BJ (cell line): ENCODE measurements at regions not wholly inside any gene's neighbourhood (a gene's known extent, or its start where the extent isn't known, plus 50 kb on each side); places are given as distances from the start of the nearest gene placed in this dataset.

Experiments
- CTCF ChIA-PET: fragments of 350-600 bp; formaldehyde crosslinking; extraction: SDS; loops from one replicate; lab custom pipeline; 2021; ENCODE audit warnings: antibody characterized with exemption, inconsistent platforms; lab: Yijun Ruan, JAX
- POLR2A ChIA-PET: fragments of 300-600 bp; sonication (Branson Sonifier 250); formaldehyde crosslinking; extraction: SDS; loops from one replicate; lab custom pipeline; 2021; ENCODE audit warnings: antibody characterized with exemption; lab: Charles Lee
- DNase-seq: peaks from one replicate; pipeline ENCODE4 v3.0.0-alpha.2; 2011; ENCODE audit warnings: low read depth
- H3K27me3 ChIP-seq: 2 replicates; pipeline ENCODE4 v1.6.0; 2011; ENCODE audit warnings: low read length; ENCODE audit not compliant: control insufficient read depth, insufficient read depth
- H3K36me3 ChIP-seq: 2 replicates; pipeline ENCODE4 v1.5.1; 2011; ENCODE audit warnings: low read length; ENCODE audit not compliant: control insufficient read depth, insufficient read depth
- H3K4me3 ChIP-seq: 2 replicates; pipeline ENCODE4 v1.5.1; 2011; ENCODE audit warnings: low read depth, mild to moderate bottlenecking, control low read depth, low read length
- TF ChIP-seq, protein P1 (sequence below): IDR thresholded peaks from 2 replicates; pipeline ENCODE4 v1.5.1; 2011; ENCODE audit warnings: low read depth, mild to moderate bottlenecking, control low read depth, inconsistent platforms, low read length, moderate library complexity; ENCODE audit not compliant: insufficient read depth

- Histone ChIP-seq H3K4me3 (no peak overlapping the region), H3K36me3 (no peaks in the 10 kb centered on the region), H3K27me3 (no peaks in the 10 kb centered on the region)
- ChIA-PET POLR2A (no interaction called here), CTCF (no interaction called here)
- TF ChIP-seq, protein P1, sequence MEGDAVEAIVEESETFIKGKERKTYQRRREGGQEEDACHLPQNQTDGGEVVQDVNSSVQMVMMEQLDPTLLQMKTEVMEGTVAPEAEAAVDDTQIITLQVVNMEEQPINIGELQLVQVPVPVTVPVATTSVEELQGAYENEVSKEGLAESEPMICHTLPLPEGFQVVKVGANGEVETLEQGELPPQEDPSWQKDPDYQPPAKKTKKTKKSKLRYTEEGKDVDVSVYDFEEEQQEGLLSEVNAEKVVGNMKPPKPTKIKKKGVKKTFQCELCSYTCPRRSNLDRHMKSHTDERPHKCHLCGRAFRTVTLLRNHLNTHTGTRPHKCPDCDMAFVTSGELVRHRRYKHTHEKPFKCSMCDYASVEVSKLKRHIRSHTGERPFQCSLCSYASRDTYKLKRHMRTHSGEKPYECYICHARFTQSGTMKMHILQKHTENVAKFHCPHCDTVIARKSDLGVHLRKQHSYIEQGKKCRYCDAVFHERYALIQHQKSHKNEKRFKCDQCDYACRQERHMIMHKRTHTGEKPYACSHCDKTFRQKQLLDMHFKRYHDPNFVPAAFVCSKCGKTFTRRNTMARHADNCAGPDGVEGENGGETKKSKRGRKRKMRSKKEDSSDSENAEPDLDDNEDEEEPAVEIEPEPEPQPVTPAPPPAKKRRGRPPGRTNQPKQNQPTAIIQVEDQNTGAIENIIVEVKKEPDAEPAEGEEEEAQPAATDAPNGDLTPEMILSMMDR = no peak
- DNase-seq = no peak
Measured at GRCh38 chr1:4562321-4562720, 92.1 kb upstream of the AJAP1 start.

GRCh38 chr1:4563586-4563985 lies 90.8 kb upstream of the AJAP1 start:
- no peaks in the 10 kb centered on the region for H3K27me3 ChIP-seq
- POLR2A ChIA-PET = no interaction called here
- CTCF ChIA-PET = no interaction called here
- no peaks in the 10 kb centered on the region for H3K36me3 ChIP-seq
- DNase-seq = no peak
- no peak overlapping the region for H3K4me3 ChIP-seq
- TF ChIP-seq, protein P1 = no peak

- no peak for DNase-seq
- ChIA-PET CTCF (no interaction called here), POLR2A (no interaction called here)
- TF ChIP-seq, protein P1 = no peak
- no peak overlapping the region for H3K4me3 ChIP-seq
- H3K27me3 ChIP-seq = no peaks in the 10 kb centered on the region
- no peaks in the 10 kb centered on the region for H3K36me3 ChIP-seq
Measured at GRCh38 chr1:4564051-4564450, 90.4 kb upstream of the AJAP1 start.

DNA sequence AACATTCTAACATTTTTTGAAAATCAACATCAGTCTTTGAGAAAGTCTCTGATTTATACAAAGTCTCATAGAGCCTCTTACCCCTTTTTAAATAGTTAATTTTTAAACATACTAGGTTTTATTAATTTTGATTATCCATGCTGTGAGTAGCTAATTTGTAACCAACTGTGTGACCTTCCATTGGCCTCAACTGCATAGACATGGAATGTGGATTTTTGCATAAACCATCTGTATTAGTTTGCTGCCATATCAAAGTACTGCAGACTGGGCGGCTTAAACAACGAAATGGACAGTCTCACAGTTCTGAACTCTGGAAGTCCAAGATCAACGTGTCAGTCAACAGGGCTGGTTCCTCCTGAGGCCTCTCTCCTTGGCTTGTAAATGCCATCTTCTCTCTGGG lies 89.2 kb upstream of the AJAP1 start:
- Histone ChIP-seq H3K27me3 (no peaks in the 10 kb centered on the region), H3K36me3 (no peaks in the 10 kb centered on the region), H3K4me3 (no peak overlapping the region)
- ChIA-PET POLR2A (no interaction called here), CTCF (no interaction called here)
- no peak for DNase-seq
- TF ChIP-seq, protein P1 = no peak

DNA sequence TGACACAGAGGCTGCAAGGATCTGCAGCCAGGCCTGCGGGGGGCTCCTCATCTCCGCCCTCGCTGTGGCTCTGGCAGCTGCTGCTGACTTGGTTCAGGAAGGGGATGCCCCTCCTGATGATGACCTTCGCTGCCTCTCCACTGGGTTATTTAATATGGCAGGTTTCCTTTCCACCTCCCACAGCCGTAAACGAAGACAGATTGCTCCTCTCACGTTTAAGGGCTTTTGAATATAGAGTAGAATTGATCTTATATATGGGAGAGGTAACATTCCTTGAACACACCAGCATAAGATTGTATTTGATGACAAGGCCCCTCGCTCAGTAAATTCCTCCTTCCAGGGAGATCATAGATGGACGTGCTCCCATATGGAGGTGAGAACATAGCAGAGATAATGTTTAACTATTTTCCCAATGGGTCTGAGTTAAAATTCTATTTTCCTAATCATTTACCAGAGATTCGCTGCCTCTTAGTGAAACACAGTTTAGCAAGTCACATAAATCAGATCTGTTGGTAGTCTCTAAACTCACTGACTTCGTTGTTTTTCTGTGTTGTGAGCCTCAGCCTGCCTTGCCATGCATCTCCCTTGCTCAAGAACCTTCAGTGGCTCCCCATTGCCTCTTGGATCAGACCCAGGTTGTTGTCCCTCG lies 88.5 kb upstream of the AJAP1 start:
- H3K36me3 ChIP-seq = no peaks in the 10 kb centered on the region
- CTCF ChIA-PET = no interaction called here

More for the DNA sequence above, 88.5 kb upstream of the AJAP1 start:
- H3K4me3 ChIP-seq = no peak overlapping the region
- DNase-seq = no peak
- TF ChIP-seq, protein P1 = no peak
- H3K27me3 ChIP-seq = no peaks in the 10 kb centered on the region
- POLR2A ChIA-PET = no interaction called here
